Bone marrow (tissue), 2 donors: ENCODE measurements at regions not wholly inside any gene's neighbourhood (a gene's known extent, or its start where the extent isn't known, plus 50 kb on each side); places are given as distances from the start of the nearest gene placed in this dataset.
A peak's percentile ranks its signal among the peaks of the same experiment; 100 is the strongest.

Source experiments
- DNase-seq, 2 donors: peaks; one replicate each; lab custom pipeline; 2025; lab: John Stamatoyannopoulos, UW

DNA sequence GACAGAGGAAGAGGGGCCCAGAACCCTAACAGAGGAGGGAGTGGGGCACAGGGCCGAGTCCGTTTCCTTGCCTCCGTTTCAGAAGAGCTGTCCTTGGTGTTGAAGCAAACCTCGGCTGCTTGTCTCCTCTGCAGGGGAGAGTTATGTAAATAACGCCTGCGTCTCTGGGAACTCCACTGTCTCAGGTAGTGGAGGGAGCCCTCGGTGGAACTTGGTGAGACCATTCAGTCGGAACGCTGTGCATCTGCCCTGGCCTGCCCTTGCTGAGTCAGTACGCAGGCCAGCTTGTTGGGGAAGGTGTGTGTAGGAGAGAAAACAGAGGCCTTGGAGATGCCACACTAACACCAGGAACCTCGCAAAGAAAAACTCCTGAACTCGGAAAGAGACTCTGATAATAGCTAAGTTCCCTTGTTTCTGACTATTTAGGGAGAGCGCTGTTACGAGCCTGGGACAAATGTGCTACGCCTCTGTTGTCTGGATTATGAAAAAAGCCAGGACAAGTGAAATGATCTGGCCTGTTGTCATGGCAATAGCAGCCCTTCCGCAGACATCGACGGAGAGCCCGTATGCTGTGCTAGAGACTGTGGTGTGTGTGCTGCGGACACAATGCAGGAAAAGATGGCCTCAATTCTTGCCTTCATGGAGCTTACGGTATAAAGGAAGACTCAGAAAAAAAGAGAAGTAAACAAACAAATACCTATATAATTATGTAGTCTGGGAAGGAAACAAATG, 94.6 kb upstream of the AKT3 start:
- DNase-seq: no peak

DNA sequence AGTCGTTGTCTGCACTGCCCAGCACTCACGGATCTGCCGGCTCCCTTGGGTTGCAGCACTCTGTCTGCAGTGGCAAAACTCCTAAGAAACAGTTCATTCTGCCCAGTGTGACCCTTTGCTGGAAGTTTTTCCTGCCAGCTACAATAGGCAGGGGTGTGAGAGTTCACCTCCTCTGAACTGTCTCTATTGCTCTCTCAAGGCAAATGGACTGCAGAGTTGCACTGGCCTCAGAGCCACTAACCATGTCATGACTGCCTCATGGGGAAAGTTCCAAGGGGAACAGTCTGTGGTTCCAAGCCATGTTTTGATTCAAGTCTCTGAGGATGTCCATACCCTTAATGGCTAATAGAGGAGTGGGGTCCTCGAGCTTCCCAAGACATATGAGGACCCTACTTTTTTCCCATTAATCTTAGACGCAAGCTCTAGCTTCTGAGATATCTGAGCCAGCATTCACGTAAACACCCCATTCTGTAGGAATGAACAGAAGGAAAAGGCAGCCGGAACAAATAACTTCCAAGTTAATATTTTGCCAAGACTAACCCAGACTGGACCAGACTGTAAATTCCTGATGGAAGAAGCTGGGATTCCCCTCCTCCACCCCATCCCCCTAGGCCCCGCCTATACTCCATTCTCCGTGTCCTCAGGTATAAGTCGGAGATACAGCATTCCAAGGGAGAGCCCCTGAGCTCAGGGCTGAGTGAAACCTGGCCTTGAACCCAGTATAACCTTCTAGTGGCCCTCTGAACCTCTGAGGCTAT, 93.8 kb upstream of the AKT3 start:
- no peak for DNase-seq

GRCh38 chr1:243942196-243943150, 92.4 kb upstream of the AKT3 start:
- no peak for DNase-seq

GRCh38 chr1:243940451-243940850, 90.4 kb upstream of the AKT3 start:
- no peak for DNase-seq

DNA sequence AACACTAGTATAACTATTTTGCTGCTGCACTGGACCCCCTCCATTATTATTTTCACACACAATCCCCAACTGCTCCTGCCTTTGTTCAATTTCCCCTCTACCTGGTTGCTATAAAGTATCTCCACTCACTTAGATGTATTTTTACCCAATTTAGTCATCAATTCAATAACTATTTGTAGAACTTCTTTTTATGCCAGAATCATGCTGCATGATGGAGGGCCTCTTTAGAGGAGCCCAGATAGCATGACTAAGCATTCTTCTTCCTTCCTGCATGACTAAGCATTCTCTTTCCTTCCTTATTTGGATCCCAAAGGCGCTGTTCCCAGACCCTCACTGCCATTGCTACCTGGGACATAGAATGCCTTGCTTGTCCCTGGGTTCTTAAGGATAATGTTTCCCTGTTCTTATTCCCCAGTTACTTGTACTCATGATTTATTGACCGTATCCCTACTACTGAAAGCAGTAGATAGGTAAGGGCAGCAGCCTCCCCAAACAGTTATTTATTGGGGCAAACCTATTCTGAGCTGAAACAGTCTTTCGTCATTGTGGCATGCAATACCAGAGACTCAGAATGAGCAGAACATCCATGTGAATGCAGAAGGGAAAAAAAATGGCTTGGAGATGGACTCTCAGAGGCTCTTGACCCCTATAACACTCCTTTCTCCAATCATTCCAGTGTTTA, 89.3 kb upstream of the AKT3 start:
- DNase-seq: peak in 1 of 2 donors; percentile 46

DNA sequence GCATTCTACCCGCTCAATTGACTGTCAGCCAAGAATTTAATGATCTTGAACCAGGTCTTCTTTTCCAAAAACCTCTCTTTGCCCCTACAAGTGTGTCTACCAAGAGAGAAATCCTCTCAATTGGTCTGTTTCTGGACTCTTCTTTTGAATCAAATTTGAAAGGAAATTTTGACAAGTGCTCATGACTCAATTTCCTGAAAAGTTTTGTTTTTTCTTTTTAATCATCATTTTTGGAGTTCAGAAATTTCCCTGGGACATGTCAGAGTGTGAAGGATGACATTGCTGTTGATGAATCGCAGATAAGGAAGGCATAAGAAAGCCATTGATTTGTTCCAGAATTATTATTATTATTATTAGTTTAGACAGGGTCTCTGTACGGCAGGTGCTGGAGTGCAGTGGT, 88.2 kb upstream of the AKT3 start:
- no peak for DNase-seq

GRCh38 chr1:243933495-243933894, 83.5 kb upstream of the AKT3 start:
- no peak for DNase-seq

DNA sequence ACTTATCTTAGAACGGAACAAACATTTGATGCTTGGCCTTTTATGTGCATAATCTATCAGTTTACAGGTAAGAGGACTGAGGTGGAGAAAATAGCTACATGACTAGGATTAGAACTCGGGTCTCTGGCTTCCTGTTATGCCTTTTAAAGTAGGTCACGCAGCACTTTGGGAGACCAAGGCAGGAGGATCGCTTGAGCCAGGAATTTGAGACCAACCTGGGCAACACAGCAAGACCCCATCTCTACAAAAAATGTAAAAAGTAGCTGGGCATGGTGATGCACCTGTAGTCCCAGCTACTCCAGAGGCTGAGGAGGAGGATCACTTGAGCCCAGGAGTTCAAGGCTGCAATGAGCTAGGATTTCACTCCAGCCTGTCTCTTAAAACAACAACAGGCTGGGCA, 81.9 kb upstream of the AKT3 start:
- no peak for DNase-seq

DNA sequence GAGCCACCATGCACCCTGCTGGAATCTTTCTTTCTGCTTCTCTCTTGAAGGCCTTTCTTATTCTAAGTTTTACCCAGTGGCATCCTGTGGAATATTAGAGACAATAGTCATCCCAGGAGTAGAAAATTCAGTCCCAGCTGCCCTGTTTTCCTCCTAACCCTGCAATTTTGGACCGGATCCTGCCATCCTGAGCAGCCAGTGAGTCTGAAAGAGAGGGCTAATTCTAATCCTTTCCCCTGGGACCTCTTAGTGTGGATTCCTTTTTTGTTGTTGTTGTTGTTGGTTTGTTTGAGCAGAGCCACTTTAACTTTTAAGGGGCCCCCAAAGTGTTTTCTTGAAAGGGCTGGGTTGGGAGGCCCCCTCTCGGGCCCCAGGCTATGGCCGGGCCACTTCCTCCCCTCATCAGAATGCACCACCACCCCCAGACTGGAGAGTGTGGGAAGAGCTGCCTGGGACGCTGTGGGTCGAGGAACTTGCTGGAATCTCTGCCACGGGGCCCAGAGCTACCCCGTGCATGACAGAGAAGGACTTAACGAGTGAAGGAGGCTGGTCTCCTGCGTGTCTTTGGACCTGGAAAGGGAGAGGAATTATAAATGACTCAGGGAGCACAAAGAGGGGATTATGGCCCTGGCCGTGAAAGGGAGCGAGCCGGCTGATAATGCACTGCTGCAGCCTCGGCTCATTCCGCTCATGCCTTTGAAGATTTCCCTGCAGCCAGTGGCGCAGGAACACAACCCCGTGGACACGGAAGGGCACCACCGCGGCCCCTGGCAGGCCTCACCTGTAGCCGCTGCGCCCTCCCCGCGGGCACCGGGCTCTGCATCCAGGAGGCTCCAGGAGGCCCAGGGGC, 81.0 kb upstream of the AKT3 start:
- DNase-seq: no peak

GRCh38 chr1:243927381-243927780, 77.3 kb upstream of the AKT3 start:
- DNase-seq: no peak

DNA sequence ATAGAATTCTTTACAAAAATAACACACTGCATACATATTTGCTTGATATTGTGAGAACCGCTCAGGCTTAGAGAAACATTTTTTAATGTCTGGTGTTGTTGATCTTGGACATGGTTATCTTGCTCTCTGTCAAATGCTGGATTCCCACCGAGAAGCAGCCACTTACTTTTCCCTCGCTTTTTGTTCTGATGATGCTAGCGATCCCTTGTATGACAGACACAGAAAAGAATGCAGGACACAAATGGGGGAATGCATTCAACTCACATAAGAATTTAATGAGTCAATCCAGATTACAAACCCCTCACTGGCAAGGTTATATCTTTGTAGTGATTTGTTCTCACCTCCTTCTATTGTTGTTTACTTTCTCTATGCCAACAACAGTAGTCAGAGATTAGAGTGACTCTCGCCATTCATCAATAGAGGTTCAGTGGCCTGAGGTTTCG, 76.8 kb upstream of the AKT3 start:
- DNase-seq: no peak

GRCh38 chr1:243926299-243926698, 76.3 kb upstream of the AKT3 start:
- DNase-seq: no peak

- DNase-seq: no peak
Measured at GRCh38 chr1:243924588-243925349, 74.7 kb upstream of the AKT3 start.

DNA sequence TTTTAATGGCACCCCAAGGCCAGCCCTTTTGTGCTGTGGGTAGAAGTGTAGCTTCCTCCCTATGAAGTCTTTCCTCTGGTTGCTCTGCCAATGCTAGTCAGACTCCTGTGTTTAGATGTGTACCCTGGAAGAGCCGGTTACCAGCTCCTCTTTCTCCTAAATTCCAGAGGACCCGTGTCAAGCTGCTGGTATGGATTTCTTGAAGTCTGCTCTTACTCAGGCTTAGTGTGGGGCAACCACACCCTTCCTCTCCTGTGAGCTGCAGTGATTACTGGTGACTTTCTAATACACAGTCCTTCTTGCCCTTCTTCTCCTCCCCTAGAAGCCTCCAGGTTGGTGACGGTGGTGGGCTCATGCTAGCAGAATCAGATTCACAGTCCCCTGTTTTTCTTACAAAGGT, 74.1 kb upstream of the AKT3 start:
- DNase-seq: no peak

DNA sequence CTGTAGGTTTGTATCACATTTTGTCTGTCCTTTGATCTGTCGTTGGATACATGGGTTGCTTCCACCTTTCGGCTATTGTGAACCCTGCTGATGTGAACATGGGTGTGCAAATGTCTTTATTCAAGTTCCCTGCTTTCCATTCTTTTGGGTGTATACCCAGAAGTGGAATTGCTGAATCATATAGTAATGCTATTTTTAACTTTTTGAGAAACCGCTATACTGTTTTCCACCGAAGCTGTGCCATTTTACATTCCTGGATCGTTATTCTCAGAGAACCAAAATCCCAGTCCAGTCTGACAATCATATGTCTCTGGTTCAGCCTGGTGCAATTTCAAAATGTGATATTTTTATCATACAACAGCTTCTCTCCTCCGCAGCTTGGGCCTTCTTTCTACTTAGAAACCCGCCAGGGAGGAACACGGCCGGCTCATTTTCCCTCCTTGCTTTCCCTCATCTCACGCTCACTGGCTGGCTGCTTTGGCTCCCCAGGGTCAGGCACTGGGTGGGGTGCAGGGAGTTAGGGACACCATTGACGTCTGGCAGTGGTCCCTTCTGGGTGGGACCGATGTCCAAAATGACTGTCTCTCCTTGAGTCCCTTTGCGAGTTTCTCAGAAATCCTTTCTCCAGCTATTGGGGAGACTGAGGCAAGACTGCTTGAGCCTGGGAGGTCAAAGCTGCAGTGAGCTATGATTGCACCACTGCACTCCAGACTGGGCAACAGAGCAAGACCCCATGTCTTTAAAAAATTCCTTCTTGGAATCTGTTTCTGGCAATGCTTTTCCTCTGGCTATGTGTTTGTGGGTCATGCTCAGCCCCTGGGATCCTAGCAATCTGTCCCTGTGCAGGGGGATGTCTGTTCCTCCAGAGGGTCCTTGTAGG, 73.5 kb upstream of the AKT3 start:
- no peak for DNase-seq

GRCh38 chr1:243921111-243921510, 71.1 kb upstream of the AKT3 start:
- no peak for DNase-seq

GRCh38 chr1:243917863-243918565, 68.0 kb upstream of the AKT3 start:
- peak in 1 of 2 donors; percentile 15 for DNase-seq

DNA sequence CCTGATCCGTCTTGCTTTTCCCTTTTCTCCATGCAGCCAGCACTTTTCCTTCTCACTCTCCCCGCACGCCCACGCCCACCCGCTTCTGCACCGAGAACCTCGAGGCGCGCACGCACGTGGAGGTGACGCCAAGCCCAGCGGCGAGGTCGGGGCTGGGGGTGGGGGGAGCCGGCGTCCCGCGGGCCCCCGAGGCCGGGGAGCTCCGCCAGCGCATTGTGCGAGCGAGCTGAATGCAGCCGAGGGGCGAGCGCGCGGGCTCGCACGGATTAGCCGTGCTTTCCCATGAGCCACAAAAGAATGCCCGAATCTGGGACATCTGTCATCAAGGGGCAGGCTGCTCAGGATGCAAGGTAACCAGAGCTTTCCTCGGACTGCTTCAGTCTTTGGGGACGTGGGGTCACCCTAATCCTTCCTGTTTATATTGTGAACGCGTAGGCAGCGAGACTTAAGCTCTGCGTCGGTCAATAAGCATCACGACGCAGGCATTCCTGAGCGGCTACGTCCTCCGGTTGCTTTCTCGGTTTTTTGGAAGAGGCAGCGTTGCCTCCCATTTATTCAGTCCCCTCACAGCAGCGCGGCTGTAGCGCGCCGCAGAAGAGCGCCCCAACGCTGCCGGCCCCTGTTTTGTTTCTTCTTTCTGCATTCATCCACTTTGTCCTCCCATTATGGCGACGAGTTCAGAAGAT, 67.3 kb upstream of the AKT3 start:
- DNase-seq: no peak
